Kasumi-1 (cell line): ENCODE measurements at regions not wholly inside any gene's neighbourhood (a gene's known extent, or its start where the extent isn't known, plus 50 kb on each side); places are given as distances from the start of the nearest gene placed in this dataset.
A peak's percentile ranks its signal among the peaks of the same experiment; 100 is the strongest.

Experiments
- DNase-seq, 2 experiments: peaks; one replicate each; lab custom pipeline; 2025; lab: John Stamatoyannopoulos, UW

GRCh38 chr17:13405080-13405479 lies 196.6 kb downstream of the HS3ST3A1 start:
- DNase-seq: no peak

DNA sequence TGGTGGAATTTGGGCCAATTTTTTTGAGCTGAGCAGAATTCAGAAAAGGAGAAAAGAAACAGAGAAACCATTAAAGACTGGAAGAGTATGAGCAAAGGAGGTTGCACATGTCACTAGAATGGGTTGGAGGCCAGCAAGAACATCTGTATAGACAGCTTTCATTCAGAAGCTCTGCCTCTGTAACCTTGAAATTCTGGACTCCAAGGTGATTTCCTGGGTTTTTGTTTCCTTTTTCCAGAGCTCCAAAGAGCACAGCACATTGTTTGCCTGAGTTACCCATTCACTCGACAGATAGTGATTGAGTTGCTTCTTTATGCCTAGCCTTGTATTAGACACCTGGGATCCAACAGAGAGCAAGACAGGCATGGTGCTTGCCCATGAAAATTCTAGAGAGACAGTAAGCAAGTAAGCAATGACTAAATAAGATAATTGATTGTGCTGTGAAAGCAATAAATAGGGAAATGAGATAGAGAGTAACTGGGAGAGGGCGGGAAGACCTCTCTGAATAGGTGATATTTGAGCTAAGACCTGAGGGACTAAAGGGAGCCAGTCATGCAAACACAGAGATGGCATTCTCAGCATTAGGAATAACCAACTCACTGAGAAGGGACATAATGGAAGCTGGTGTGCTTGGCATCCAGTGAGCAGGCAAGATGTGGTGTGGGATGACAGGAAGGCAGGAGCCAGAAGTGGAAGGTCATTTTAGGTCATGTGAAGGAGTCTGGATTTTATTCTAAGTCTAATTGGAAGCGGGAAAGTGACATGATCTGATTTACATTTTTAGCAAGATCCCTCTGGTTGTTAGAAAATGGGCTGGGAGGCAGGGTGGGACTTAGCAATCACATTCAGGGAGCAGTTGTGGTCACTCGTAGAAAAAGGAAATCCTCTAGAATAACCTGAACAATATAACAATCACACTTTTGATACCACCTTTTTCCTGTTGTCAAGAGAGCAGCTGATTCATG lies 197.5 kb downstream of the HS3ST3A1 start:
- no peak for DNase-seq

DNA sequence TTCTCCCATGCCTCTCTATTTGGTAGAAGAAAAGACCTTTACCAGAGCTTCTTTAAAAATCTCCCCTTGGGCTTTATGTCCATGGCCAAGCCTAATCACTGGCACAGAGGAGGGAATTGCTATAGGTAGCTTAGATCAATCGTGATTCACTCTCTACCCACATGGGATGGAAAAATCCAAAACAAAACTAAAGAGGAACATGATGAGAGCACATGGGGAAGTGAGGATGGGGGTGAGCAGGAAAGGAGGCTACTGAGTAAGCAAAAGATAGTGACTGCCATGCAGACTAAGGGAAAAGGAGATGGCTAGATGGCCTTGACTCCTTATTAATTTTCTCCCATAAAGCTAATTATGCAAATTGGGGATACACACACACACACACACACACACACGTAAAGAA lies 201.2 kb downstream of the HS3ST3A1 start:
- DNase-seq: peak in 1 of 2 experiments; percentile 1

DNA sequence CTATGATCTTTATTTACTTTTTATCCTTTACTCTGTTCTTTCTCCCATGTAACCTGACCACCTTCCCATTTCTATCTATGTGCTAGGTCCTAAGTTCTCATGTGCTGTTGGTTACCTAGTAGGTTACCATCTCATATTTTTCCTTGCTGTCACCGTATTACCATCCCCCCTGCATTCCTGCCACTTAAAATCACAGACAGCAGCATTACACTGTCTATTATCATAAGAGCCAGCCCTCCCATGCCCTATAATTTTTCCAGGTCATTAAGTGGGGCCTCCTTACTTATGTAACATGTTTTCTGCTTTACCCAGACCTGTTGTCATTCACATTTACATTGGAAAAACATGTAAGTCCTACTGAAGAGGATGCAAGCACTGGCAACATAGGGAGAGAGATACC lies 202.9 kb downstream of the HS3ST3A1 start:
- no peak for DNase-seq

- no peak for DNase-seq
Measured at GRCh38 chr17:13398091-13398490, 203.6 kb downstream of the HS3ST3A1 start.

- DNase-seq: no peak
Measured at GRCh38 chr17:13395862-13396261, 205.9 kb downstream of the HS3ST3A1 start.

DNA sequence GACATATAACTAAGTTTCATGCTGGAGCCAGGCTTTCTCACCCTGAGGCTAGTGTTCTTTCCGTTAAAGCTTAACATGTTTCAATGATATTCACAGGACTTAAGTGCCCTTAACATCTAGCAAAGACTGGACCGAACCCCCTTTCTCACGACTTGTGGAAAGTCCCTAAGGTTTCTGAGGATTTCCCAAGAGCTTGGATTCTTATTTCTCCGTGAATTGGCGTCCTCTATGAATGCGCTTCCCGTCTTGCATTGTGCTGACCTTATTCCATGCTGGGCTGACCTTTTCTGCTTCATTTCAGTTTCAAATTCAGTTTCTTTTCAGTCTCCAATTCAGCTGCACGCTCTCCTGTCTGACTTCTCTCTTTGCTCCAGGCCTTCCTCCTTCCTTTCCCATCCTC lies 206.4 kb downstream of the HS3ST3A1 start:
- DNase-seq: no peak

DNA sequence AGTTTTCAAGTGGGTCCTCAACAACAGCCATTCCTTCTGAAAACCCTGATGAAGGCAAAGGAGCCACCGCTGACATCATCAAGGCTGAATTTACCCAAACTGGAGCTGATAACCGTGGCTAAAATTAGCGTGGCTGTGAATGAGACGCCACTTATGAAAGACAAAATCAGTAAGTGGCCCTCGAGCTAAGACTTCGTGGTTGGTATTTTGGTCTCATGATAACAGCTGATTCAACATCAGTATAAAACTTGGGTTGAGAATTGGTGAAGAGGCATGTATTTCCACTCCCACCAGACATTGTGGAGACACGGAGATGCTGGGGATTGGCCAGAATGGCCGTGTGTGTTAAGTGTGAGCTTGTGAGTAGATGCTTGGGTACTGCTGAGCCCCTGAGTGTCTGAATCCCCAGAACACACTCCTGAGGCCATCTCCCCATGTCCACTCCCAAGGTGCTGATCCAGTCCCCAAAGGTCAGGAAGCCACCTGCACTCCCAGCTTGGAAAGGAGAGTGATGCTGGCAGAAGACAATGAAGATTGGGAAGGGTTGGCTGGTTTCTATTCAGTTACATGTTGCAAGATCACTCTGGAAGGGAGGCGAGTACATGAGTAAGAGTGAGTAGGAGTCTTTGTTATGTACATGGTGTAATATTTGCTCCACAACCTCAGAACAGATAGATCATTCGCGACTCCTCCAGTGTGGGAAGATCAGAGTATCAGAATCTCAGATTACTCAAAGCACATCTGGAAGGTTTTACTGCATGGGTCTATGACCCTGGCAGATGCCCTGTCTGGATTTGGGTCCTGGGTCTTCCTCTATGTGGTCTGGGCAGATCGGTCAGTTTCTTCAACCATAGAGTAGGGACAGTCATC lies 207.7 kb downstream of the HS3ST3A1 start:
- no peak for DNase-seq

- peak in 1 of 2 experiments; percentile 1 for DNase-seq
Measured at GRCh38 chr17:13387952-13388351, 213.8 kb downstream of the HS3ST3A1 start.

GRCh38 chr17:13387236-13387635 lies 214.5 kb downstream of the HS3ST3A1 start:
- no peak for DNase-seq

DNA sequence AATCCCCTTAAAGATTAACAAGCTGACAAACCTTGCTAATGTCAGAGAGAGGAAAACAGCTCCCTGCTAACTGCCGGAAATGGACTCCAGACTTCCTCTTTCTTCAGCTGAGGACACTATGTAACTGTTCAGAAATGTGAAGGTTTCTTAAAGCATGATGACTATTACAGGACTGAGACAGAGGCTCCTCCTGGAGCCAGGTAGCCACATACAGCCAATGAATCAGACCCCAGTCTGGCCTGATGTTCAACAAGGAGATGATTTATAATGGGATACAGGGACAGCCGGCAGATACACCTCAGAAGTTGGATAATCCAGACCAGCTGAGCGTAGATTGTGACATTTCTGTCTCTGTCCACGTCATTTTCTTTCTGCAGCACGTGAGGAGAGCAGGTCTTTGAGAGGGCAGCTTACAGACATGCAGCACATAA lies 216.2 kb downstream of the HS3ST3A1 start:
- peak; percentile 70 to 75 for DNase-seq

DNA sequence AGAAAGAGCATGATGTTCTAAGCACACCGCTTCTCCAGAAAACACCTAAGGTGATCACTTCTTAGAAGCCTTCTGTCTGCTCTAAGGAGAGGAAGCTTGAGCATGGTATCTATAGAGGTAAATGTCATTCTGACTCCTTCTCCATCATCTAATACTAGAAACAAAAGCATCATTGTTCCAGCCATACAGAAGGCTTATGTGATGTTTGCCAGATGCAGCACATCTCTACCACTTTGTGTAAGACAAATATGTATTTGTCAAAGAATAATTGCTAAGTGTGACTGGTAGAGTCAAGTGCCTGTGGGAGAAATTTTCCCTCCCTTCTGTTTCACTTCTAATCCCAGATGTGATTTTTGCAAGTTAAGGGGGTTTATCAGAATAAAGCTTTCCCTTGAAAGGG lies 217.1 kb downstream of the HS3ST3A1 start:
- no peak for DNase-seq

- no peak for DNase-seq
Measured at GRCh38 chr17:13378361-13378760, 223.4 kb downstream of the HS3ST3A1 start.

DNA sequence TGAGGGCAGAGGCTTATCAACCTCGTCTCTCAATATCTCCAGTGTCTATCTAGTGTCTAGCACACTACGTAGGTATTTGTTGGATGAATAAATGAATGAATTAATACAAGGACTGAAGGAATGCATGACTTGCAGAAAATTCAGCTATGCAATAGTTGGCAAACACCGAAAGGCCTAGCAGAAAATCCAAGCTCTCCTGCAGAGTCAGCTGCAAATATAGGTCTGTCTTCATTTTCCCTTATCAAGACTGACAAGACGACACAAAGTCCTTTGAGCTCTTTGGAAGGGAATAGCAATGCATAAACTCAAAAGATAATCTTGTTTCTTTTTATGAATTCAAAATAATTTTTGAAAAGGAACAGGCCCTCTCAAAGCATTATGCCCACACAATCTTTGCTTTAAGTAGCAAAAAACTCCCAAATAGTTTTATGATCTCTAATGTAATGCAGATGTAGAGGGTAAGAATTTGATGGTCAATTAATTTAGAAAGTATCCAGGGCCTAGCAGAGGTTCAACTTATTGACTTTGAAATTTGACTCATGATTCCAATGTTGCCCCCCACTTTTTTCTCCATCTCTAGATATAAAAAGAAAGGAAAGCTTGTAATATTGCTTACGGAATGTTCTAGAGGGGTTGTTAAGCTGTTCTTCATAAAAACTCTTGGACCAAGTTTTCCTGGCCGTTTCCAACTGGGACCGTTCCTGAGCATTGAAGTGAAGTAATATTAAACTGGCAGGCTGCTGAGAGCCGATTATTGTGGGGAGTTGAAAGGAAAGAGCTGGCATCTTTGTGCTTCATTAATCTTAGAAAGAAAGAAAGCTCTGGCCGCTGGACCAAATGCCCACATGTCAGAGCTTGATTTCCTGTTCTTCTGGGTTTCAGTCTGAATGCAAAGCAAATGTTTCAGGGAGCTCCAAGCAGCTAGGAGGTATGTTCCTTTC lies 227.3 kb downstream of the HS3ST3A1 start:
- no peak for DNase-seq

DNA sequence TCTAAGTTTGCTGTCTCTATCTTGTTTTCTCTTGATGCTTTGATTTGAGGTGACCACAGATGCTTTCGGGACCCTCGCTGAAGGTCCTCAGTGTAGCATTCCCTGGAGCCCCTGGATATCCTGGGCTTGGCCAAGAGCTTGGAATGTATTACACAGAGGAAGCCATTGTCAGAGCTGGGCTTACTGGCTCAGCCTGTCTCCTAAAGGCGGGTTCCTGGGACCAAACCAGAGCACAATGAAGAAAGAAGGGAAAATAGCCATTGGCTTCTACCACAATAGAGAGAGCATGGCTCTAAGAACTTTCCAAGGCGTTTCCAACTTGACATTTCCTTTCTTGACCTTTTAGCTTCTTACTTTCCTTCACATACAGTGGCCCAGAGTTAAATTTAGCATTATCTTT lies 229.3 kb downstream of the HS3ST3A1 start:
- no peak for DNase-seq

DNA sequence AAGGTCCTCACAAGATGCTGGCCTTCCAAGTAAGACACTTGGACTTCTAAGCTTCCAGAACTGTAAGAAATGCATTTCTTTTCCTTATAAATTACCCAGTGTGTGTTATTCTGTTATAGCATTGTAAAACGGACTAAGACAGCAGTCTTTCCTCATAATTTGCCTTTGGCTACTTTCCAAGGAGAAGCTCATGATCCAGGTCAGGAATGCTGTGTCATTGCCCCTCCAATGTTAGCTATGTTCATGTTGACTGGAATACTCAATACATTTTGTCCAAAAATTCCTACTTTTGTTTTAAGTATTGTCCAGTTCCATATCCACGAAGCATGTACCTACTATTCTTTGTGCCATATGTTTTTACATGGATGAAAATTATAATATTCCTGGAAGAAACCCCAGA lies 234.6 kb downstream of the HS3ST3A1 start:
- no peak for DNase-seq

DNA sequence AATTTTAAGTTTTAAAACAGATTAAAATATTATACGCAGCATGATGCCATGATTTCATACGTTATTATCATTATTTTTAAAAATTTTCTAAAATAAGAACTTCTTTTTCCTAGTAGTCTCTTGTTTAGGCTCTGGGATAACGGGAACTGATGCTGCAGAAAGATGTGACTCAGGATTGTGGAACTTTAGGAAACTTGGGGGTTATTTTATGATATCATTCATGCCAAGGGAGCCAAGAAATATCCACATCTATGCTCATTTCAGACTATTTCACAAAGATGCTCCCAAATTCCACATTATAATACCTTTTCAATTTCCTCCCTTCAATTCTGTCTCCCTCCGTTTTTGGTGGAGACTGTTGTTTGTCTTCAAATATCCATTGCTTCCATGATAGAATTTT lies 236.4 kb downstream of the HS3ST3A1 start:
- no peak for DNase-seq

DNA sequence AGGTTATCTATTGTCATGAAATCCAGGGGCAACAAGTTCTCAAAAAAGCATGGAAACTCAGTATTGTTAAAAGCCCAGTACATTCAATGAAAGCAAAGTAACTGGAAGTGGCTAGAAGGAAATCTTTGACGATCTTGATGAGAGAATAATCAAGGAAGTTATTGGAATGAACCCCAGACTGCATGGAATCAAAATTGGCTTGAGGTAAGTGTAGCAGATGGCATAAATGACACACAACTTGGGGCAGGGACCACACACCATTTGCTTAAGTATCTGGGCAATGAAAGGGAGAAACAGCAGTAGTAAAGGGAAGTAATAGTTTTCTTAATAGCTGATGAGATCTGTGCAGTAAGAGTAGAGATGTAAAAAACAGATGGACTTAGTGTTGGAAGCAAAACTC lies 238.0 kb downstream of the HS3ST3A1 start:
- DNase-seq: no peak

- no peak for DNase-seq
Measured at GRCh38 chr17:13362341-13363122, 239.2 kb downstream of the HS3ST3A1 start.

DNA sequence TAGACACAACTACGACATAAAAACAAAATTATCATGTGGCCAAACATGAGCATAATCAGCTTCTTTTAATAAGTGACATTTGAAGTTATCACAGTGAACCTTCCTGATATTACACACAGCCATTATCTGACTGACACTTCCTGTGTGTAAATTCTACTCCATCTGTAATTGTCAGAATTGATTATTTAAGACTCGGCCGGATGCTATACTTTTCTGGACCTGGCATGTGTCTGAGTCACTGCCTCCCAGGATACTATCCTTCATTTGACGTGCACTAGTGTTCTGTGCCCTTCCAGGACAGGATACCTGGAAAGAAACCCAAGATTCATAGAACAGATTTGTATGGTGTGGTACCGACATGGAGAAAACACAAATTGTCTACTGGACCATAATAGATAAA lies 242.0 kb downstream of the HS3ST3A1 start:
- no peak for DNase-seq

- no peak for DNase-seq
Measured at GRCh38 chr17:13355054-13355453, 246.7 kb downstream of the HS3ST3A1 start.
